ENCODE measurements at regions not wholly inside any gene's neighbourhood (a gene's known extent, or its start where the extent isn't known, plus 50 kb on each side); places are given as distances from the start of the nearest gene placed in this dataset.

DNA sequence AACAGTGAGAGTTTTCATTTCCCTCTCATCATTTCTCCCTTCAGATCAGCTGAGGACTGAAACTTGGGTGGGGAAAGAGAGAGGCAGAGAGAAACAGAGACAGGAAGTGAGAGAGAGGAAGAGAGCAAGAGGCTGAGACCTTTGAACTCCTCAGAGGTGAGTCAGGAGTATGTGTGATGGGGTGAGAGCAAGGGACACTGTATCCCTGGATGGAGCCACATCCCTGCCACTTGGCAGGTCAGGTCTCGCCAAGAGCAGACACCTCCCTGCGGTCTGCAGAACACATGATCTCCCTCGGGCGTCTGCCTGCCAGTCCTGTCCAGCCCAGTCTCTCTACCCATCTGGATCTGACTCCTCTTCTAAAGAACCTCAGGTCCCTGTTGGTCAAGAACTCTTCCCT lies 62.7 kb upstream of the SYNDIG1 start:
- no peak overlapping the region for H3K4me3 ChIP-seq (replicated peaks; ENCODE audit: low read depth, low read length)
- no peaks in the 10 kb centered on the region for H3K36me3 ChIP-seq (ENCODE audit: control insufficient read depth, insufficient read depth, low read length)
- DNase-seq (ENCODE audit: extremely low read depth, insufficient read length): no peak
- H3K27me3 ChIP-seq (replicated peaks; ENCODE audit: control insufficient read depth, insufficient read depth, low read length): peaks cover 1% of the 10 kb centered on the region; the same call in 1 of the 2 replicates
- TF ChIP-seq, protein P1, sequence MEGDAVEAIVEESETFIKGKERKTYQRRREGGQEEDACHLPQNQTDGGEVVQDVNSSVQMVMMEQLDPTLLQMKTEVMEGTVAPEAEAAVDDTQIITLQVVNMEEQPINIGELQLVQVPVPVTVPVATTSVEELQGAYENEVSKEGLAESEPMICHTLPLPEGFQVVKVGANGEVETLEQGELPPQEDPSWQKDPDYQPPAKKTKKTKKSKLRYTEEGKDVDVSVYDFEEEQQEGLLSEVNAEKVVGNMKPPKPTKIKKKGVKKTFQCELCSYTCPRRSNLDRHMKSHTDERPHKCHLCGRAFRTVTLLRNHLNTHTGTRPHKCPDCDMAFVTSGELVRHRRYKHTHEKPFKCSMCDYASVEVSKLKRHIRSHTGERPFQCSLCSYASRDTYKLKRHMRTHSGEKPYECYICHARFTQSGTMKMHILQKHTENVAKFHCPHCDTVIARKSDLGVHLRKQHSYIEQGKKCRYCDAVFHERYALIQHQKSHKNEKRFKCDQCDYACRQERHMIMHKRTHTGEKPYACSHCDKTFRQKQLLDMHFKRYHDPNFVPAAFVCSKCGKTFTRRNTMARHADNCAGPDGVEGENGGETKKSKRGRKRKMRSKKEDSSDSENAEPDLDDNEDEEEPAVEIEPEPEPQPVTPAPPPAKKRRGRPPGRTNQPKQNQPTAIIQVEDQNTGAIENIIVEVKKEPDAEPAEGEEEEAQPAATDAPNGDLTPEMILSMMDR (IDR thresholded peaks at IDR 0.05; ENCODE audit: insufficient read depth, low read length, poor library complexity, severe bottlenecking): no peak

DNA sequence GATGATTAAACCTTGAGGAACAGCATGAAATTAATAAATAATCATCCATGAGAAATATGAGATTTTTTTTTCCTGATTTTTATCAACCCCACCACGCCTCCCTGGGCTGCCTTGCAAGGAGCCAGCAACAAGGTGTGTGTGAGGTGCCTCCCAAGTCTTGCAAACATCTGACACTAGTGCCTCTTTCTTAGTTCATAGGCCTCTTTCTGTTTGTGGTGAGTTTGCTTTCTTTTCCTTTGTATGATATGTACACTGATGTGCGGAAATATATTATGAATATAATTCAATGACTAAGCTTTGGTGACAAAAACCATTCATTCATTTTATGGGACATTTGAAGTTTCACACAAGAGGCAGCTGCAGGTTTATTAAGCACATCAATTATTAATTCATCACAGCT lies 63.2 kb upstream of the SYNDIG1 start:
- no peaks in the 10 kb centered on the region for H3K36me3 ChIP-seq (ENCODE audit: control insufficient read depth, insufficient read depth, low read length)
- TF ChIP-seq, protein P1 (IDR thresholded peaks at IDR 0.05; ENCODE audit: insufficient read depth, low read length, poor library complexity, severe bottlenecking): no peak
- no peak for DNase-seq (ENCODE audit: extremely low read depth, insufficient read length)
- H3K4me3 ChIP-seq (replicated peaks; ENCODE audit: low read depth, low read length): no peak overlapping the region
- peaks cover 1% of the 10 kb centered on the region; the same call in 1 of the 2 replicates for H3K27me3 ChIP-seq (replicated peaks; ENCODE audit: control insufficient read depth, insufficient read depth, low read length)

DNA sequence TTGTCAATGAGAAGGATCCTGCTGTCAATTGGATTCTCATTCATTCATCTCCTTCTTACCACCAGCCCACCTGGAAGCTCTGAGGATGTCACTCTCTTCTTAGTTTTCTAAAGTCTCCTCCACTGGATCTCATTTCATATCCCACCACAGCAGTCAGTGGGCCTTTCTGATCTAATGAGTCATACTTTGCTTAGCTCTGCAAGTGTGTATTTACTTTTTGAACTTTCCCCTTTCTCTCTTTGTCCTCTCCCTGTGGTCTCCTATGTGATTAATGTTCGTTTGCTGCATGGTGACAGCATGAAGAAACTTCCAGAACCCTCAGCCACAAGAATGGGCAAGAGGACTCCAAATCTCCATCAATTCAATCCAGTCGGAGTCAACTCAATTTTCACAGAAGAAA lies 63.6 kb upstream of the SYNDIG1 start:
- no peaks in the 10 kb centered on the region for H3K36me3 ChIP-seq (ENCODE audit: control insufficient read depth, insufficient read depth, low read length)
- TF ChIP-seq, protein P1 (IDR thresholded peaks at IDR 0.05; ENCODE audit: insufficient read depth, low read length, poor library complexity, severe bottlenecking): no peak
- DNase-seq (ENCODE audit: extremely low read depth, insufficient read length): no peak
- no peak overlapping the region for H3K4me3 ChIP-seq (replicated peaks; ENCODE audit: low read depth, low read length)
- peaks cover 1% of the 10 kb centered on the region; the same call in 1 of the 2 replicates for H3K27me3 ChIP-seq (replicated peaks; ENCODE audit: control insufficient read depth, insufficient read depth, low read length)

DNA sequence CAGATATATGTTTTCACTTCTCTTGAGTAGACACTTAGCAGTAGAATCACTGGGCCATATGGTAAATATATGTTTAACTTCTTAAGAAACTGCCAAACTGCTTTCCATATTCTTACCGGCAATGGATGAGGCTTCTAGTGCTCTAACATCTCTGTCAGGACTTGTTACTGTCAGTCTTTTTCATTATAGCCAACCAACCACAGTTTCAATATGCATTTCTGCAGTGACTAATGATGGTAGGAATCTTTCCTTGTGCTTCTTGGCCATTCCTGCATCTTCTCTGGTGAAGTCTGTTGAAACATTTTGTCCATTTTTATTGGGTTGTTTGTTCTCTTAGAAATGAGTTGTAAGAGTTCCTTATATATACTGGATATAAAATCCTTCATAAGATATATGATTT lies 66.0 kb upstream of the SYNDIG1 start:
- no peak for DNase-seq (ENCODE audit: extremely low read depth, insufficient read length)

DNA sequence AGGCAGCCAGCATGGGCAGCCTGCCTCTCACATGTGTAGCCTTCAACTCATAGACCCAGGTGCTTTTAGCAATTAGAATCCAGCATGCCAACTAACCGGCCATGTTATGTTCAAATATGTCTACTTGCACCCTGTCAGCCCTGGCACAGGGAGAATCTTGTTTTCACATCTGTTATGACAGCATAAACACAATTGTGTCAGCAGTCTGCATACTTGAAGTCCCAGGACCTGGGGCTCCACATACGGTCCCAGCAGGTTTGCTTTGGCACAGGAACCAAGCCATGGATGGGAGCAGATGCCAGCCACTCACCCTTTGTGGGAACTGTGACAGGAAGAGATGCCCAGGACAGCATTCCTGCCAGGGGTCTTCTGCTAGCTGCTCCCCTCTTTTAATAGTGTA lies 67.2 kb upstream of the SYNDIG1 start:
- Histone ChIP-seq H3K27me3 (replicated peaks; ENCODE audit: control insufficient read depth, insufficient read depth, low read length) (peaks cover 1% of the 10 kb centered on the region; the same call in 1 of the 2 replicates), H3K4me3 (replicated peaks; ENCODE audit: low read depth, low read length) (no peak overlapping the region), H3K36me3 (ENCODE audit: control insufficient read depth, insufficient read depth, low read length) (no peaks in the 10 kb centered on the region)
- DNase-seq (ENCODE audit: extremely low read depth, insufficient read length): no peak
- TF ChIP-seq, protein P1 (IDR thresholded peaks at IDR 0.05; ENCODE audit: insufficient read depth, low read length, poor library complexity, severe bottlenecking): no peak

More for the DNA sequence above, 66.0 kb upstream of the SYNDIG1 start:
- TF ChIP-seq, protein P1 (IDR thresholded peaks at IDR 0.05; ENCODE audit: insufficient read depth, low read length, poor library complexity, severe bottlenecking): no peak
- H3K27me3 ChIP-seq (replicated peaks; ENCODE audit: control insufficient read depth, insufficient read depth, low read length): peaks cover 1% of the 10 kb centered on the region; the same call in 1 of the 2 replicates
- H3K36me3 ChIP-seq (ENCODE audit: control insufficient read depth, insufficient read depth, low read length): no peaks in the 10 kb centered on the region
- H3K4me3 ChIP-seq (replicated peaks; ENCODE audit: low read depth, low read length): no peak overlapping the region

DNA sequence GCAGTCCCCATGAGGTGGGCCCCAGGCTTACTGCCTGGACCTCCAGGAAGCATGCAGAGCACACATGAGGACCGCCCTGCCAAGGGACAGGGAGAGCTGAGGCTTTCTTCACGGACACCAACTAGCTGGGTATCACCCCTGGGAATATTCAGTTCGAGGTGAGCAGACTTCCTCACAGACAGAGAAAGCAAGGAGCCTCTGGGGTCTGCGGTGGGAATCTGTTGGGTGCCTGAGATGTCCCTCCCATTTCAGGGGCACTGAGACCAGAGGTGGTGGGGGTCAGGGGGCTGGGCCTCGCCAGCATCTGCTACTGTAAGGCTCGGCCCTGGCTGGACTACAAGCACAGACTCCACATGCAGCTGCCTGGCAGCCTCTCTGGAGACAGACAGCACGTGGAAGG lies 74.3 kb upstream of the SYNDIG1 start:
- TF ChIP-seq, protein P1 (IDR thresholded peaks at IDR 0.05; ENCODE audit: insufficient read depth, low read length, poor library complexity, severe bottlenecking): no peak
- Histone ChIP-seq H3K27me3 (replicated peaks; ENCODE audit: control insufficient read depth, insufficient read depth, low read length) (no peaks in the 10 kb centered on the region), H3K36me3 (ENCODE audit: control insufficient read depth, insufficient read depth, low read length) (no peaks in the 10 kb centered on the region), H3K4me3 (replicated peaks; ENCODE audit: low read depth, low read length) (no peak overlapping the region)
- DNase-seq (ENCODE audit: extremely low read depth, insufficient read length): no peak

All from GM06990 (cell line).